ENCODE measurements at regions not wholly inside any gene's neighbourhood (a gene's known extent, or its start where the extent isn't known, plus 50 kb on each side); places are given as distances from the start of the nearest gene placed in this dataset.

GRCh38 chr16:9497750-9498149 is 406.3 kb downstream of the HAPSTR1 start (continued):
- TF ChIP-seq, protein P1, sequence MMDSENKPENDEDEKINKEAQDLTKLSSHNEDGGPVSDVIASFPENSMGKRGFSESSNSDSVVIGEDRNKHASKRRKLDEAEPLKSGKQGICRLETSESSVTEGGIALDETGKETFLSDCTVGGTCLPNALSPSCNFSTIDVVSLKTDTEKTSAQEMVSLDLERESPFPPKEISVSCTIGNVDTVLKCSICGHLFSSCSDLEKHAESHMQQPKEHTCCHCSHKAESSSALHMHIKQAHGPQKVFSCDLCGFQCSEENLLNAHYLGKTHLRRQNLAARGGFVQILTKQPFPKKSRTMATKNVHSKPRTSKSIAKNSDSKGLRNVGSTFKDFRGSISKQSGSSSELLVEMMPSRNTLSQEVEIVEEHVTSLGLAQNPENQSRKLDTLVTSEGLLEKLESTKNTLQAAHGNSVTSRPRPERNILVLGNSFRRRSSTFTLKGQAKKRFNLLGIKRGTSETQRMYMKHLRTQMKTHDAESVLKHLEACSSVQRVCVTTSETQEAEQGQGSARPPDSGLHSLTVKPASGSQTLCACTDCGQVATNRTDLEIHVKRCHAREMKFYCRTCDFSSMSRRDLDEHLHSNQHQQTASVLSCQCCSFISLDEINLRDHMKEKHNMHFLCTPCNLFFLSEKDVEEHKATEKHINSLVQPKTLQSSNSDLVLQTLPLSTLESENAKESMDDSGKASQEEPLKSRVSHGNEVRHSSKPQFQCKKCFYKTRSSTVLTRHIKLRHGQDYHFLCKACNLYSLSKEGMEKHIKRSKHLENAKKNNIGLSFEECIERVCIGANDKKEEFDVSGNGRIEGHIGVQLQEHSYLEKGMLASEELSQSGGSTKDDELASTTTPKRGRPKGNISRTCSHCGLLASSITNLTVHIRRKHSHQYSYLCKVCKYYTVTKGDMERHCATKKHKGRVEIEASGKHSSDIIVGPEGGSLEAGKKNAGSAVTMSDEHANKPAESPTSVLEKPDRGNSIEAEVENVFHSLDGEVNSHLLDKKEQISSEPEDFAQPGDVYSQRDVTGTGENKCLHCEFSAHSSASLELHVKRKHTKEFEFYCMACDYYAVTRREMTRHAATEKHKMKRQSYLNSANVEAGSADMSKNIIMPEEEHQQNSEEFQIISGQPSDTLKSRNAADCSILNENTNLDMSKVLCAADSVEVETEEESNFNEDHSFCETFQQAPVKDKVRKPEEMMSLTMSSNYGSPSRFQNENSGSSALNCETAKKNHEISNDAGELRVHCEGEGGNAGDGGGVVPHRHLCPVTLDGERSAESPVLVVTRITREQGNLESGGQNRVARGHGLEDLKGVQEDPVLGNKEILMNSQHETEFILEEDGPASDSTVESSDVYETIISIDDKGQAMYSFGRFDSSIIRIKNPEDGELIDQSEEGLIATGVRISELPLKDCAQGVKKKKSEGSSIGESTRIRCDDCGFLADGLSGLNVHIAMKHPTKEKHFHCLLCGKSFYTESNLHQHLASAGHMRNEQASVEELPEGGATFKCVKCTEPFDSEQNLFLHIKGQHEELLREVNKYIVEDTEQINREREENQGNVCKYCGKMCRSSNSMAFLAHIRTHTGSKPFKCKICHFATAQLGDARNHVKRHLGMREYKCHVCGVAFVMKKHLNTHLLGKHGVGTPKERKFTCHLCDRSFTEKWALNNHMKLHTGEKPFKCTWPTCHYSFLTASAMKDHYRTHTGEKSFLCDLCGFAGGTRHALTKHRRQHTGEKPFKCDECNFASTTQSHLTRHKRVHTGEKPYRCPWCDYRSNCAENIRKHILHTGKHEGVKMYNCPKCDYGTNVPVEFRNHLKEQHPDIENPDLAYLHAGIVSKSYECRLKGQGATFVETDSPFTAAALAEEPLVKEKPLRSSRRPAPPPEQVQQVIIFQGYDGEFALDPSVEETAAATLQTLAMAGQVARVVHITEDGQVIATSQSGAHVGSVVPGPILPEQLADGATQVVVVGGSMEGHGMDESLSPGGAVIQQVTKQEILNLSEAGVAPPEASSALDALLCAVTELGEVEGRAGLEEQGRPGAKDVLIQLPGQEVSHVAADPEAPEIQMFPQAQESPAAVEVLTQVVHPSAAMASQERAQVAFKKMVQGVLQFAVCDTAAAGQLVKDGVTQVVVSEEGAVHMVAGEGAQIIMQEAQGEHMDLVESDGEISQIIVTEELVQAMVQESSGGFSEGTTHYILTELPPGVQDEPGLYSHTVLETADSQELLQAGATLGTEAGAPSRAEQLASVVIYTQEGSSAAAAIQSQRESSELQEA (IDR thresholded peaks at IDR 0.05; ENCODE audit: low read depth): no peak
- TF ChIP-seq ZBTB12 (CRISPR knock-in tag; IDR thresholded peaks at IDR 0.05) (no peak), HES1 (IDR thresholded peaks at IDR 0.05; ENCODE audit: low read depth) (no peak), TAF7 (tag; IDR thresholded peaks at IDR 0.05) (no peak), RBM17 (IDR thresholded peaks at IDR 0.05; ENCODE audit: borderline replicate concordance, low read depth, low read length) (no peak), RBM25 (IDR thresholded peaks at IDR 0.05; ENCODE audit: low read depth, low read length, severe bottlenecking) (no peak), ILK (tag; IDR thresholded peaks at IDR 0.05; ENCODE audit: borderline replicate concordance, low read depth) (no peak), NUFIP1 (IDR thresholded peaks at IDR 0.05; ENCODE audit: partially characterized antibody) (no peak), SMAD4 (CRISPR knock-in tag; conservative IDR thresholded peaks at IDR 0.05) (no peak), TCFL5 (CRISPR knock-in tag; conservative IDR thresholded peaks at IDR 0.05) (no peak)
